HCT116 (cell line): ENCODE measurements at regions not wholly inside any gene's neighbourhood (a gene's known extent, or its start where the extent isn't known, plus 50 kb on each side); places are given as distances from the start of the nearest gene placed in this dataset.

Experiments
- ATAC-seq: fragments of 200-7000 bp; cut with Tn5 transposase; 2 replicates; pipeline ENCODE4 v1.9.1; 2020; ENCODE audit warnings: mild to moderate bottlenecking, moderate library complexity
- BruUV-seq: library from RNA; stranded (reverse); fragments of 400-500 nt; replicated peaks from 2 replicates; lab custom pipeline; 2021; lab: Mats Ljungman, UMichigan
- CTCF ChIA-PET: fragments of 300-600 bp; sonication (Branson Sonifier 250); formaldehyde crosslinking; loops from one replicate; lab custom pipeline; 2021; ENCODE audit warnings: antibody characterized with exemption; lab: Charles Lee
- POLR2A ChIA-PET: fragments of 300-600, 350-600 bp; sonication (Branson Sonifier 250); formaldehyde crosslinking; loops from one replicate; lab custom pipeline; 2021; ENCODE audit warnings: antibody characterized with exemption; lab: Charles Lee
- RAD21 ChIA-PET, 2 experiments: fragments of 300-600 bp; sonication (Branson Sonifier 250); formaldehyde crosslinking; loops; one replicate each; lab custom pipeline; 2023; ENCODE audit warnings: low total read pairs in 2 of 2; ENCODE audit not compliant: uncharacterized antibody in 2 of 2, unreplicated experiment in 2 of 2, low non-redundant PET in 1 of 2; lab: Charles Lee
- DNase-seq: peaks from one replicate; pipeline ENCODE4 v3.0.0-alpha.2; 2010; ENCODE audit warnings: low read depth, low spot score
- H2AFZ ChIP-seq: fragments of 200-600 bp; shearing (Covaris generic), sonication (generic); 2 replicates; pipeline ENCODE4 v1.6.1; 2017; ENCODE audit warnings: low read depth, mixed run types, mixed read lengths, antibody characterized with exemption, low read length; ENCODE audit not compliant: poor library complexity, severe bottlenecking
- H3K27ac ChIP-seq: 2 replicates; pipeline ENCODE4 v1.5.1; 2012; ENCODE audit warnings: low read depth, low read length
- H3K27me3 ChIP-seq: fragments of 200-600 bp; sonication (generic); 2 replicates; pipeline ENCODE4 v1.6.1; 2016; ENCODE audit warnings: mixed run types, low read length, mixed read lengths; ENCODE audit not compliant: insufficient read depth
- H3K36me3 ChIP-seq, 2 experiments: fragments of 200-500 bp in 1 of 2; fragments of 200-600 bp in 1 of 2; sonication (Bioruptor generic) in 1 of 2; sonication (generic) in 1 of 2; 2 replicates each; pipeline versions ENCODE4 v1.5.1 to v1.6.1; 2014 to 2016; ENCODE audit warnings: low read length in 2 of 2, inconsistent platforms in 1 of 2, mixed read lengths in 1 of 2, mixed run types in 1 of 2; ENCODE audit not compliant: insufficient read depth in 2 of 2, control insufficient read depth in 1 of 2
- H3K4me1 ChIP-seq, 2 experiments: fragments of 200-600 bp in 1 of 2; sonication (generic) in 1 of 2; 2 replicates each; pipeline versions ENCODE4 v1.5.1 to v1.6.1; 2012 to 2017; ENCODE audit warnings: low read length in 2 of 2, inconsistent platforms in 1 of 2, mild to moderate bottlenecking in 1 of 2, mixed read lengths in 1 of 2, mixed run types in 1 of 2, moderate library complexity in 1 of 2; ENCODE audit not compliant: insufficient read depth in 2 of 2, control insufficient read depth in 1 of 2
- H3K4me2 ChIP-seq: fragments of 200-600 bp; sonication (generic); 2 replicates; pipeline ENCODE4 v1.6.1; 2017; ENCODE audit warnings: mixed run types, low read length, mixed read lengths
- H3K4me3 ChIP-seq, 2 experiments: fragments of 200-600 bp in 1 of 2; sonication (generic) in 1 of 2; replicated peaks in 1 of 2; 2 replicates each; pipeline ENCODE4 v1.5.1; 2011 to 2016; ENCODE audit warnings: low read length in 2 of 2, control low read depth in 1 of 2, low read depth in 1 of 2, mild to moderate bottlenecking in 1 of 2, mixed read lengths in 1 of 2, mixed run types in 1 of 2
- H3K79me2 ChIP-seq: fragments of 200-600 bp; sonication (generic); 2 replicates; pipeline ENCODE4 v1.6.1; 2017; ENCODE audit warnings: mild to moderate bottlenecking, mixed run types, low read length, moderate library complexity, mixed read lengths; ENCODE audit not compliant: insufficient read depth
- H3K9ac ChIP-seq: fragments of 200-600 bp; sonication (generic); 2 replicates; pipeline ENCODE4 v1.6.1; 2016; ENCODE audit warnings: low read length, mixed read lengths
- H3K9me2 ChIP-seq: fragments of 200-600 bp; sonication (generic), shearing (Covaris generic); 2 replicates; pipeline ENCODE4 v1.6.1; 2017; ENCODE audit warnings: mixed run types, mild to moderate bottlenecking, moderate library complexity; ENCODE audit not compliant: insufficient read depth
- H3K9me3 ChIP-seq, 2 experiments: fragments of 200-500 bp in 1 of 2; fragments of 200-600 bp in 1 of 2; sonication (Bioruptor generic) in 1 of 2; sonication (generic) in 1 of 2; 2 replicates each; pipeline ENCODE4 v1.6.1; 2014 to 2017; ENCODE audit warnings: low read length in 2 of 2, mixed read lengths in 2 of 2, inconsistent platforms in 1 of 2, low read depth in 1 of 2, mild to moderate bottlenecking in 1 of 2, mixed run types in 1 of 2, moderate library complexity in 1 of 2; ENCODE audit not compliant: control insufficient read depth in 1 of 2, insufficient read depth in 1 of 2
- H4K20me1 ChIP-seq: fragments of 200-600 bp; sonication (generic), shearing (Covaris generic); 2 replicates; pipeline ENCODE4 v1.6.1; 2017; ENCODE audit warnings: mixed run types, mild to moderate bottlenecking, moderate library complexity; ENCODE audit not compliant: insufficient read depth
- ATF3 ChIP-seq: IDR thresholded peaks from 2 replicates; pipeline ENCODE4 v1.6.1; 2012
- CEBPB ChIP-seq: IDR thresholded peaks from 2 replicates; pipeline ENCODE4 v1.6.1; 2012; ENCODE audit warnings: low read depth
- EGR1 ChIP-seq: IDR thresholded peaks from 2 replicates; pipeline ENCODE4 v1.6.1; 2012; ENCODE audit warnings: low read depth
- ELF1 ChIP-seq: IDR thresholded peaks from 2 replicates; pipeline ENCODE4 v1.6.1; 2012; ENCODE audit warnings: low read depth, borderline replicate concordance
- EZH2 ChIP-seq: fragments of 200-600 bp; sonication (generic); IDR thresholded peaks from 2 replicates; pipeline ENCODE4 v1.6.1; 2017; ENCODE audit warnings: antibody characterized with exemption, mixed run types
- POLR2AphosphoS5 ChIP-seq: IDR thresholded peaks from 2 replicates; pipeline ENCODE4 v1.6.1; 2011; ENCODE audit warnings: mild to moderate bottlenecking, low read depth, low read length, moderate library complexity
- RAD21 ChIP-seq: IDR thresholded peaks from 2 replicates; pipeline ENCODE4 v1.6.1; 2012; ENCODE audit warnings: low read depth, mild to moderate bottlenecking
- REST ChIP-seq: IDR thresholded peaks from 2 replicates; pipeline ENCODE4 v1.6.1; 2012; ENCODE audit warnings: low read depth
- SIN3A ChIP-seq: IDR thresholded peaks from 2 replicates; pipeline ENCODE4 v1.6.1; 2012; ENCODE audit warnings: low read depth
- SP1 ChIP-seq: IDR thresholded peaks from 2 replicates; pipeline ENCODE4 v1.6.1; 2012; ENCODE audit warnings: low read depth
- SRF ChIP-seq: IDR thresholded peaks from 2 replicates; pipeline ENCODE4 v1.6.1; 2012; ENCODE audit warnings: low read depth
- YY1 ChIP-seq: IDR thresholded peaks from 2 replicates; pipeline ENCODE4 v1.6.1; 2011; ENCODE audit warnings: low read length, low read depth, moderate library complexity, mild to moderate bottlenecking; ENCODE audit not compliant: insufficient replicate concordance; ENCODE audit errors: extremely low read depth
- ZFX ChIP-seq: fragments of 450-650 bp; IDR thresholded peaks from 2 replicates; pipeline ENCODE4 v1.6.1; 2017
- ZNF274 ChIP-seq: fragments of 200-500 bp; sonication (Bioruptor generic); IDR thresholded peaks from 2 replicates; pipeline ENCODE4 v1.6.1; 2014; ENCODE audit warnings: mild to moderate bottlenecking, low read depth, low read length, inconsistent platforms
- intact Hi-C: fragments of 100-400 bp; cut with micrococcal nuclease; formaldehyde crosslinking; loops from 2 replicates; pipeline ENCODE4 v1.10.0; 2022

GRCh38 chr10:30738416-30738815 is 108.9 kb upstream of the LYZL2 start:
- RAD21 ChIA-PET: no interaction called here
- Histone ChIP-seq H3K9me3 (no peaks in the 10 kb centered on the region), H3K27me3 (no peaks in the 10 kb centered on the region), H3K4me1 (peaks cover 0 to 7% of the 10 kb centered on the region in 2 experiments; a peak in 2 of 4 replicates), H3K4me3 (no peak overlapping the region), H4K20me1 (no peaks in the 10 kb centered on the region), H3K4me2 (no peak overlapping the region), H3K9ac (no peak overlapping the region), H3K79me2 (no peaks in the 10 kb centered on the region), H3K36me3 (no peaks in the 10 kb centered on the region), H3K9me2 (no peaks in the 10 kb centered on the region), H2AFZ (no peak overlapping the region), H3K27ac (no peak overlapping the region)
- TF ChIP-seq SRF: no peak
- no peak for TF ChIP-seq ZNF274
- no peak for TF ChIP-seq ELF1
- no peak for TF ChIP-seq RAD21
- TF ChIP-seq EGR1: no peak
- TF ChIP-seq CEBPB: no peak
- no peak for TF ChIP-seq YY1
- TF ChIP-seq ZFX: no peak
- no peak for TF ChIP-seq POLR2AphosphoS5
- TF ChIP-seq REST: no peak
- TF ChIP-seq ATF3: no peak
- TF ChIP-seq SIN3A: no peak
- no peak for TF ChIP-seq EZH2
- no peak for TF ChIP-seq SP1
- POLR2A ChIA-PET: no interaction called here
- BruUV-seq: no TSS peak
- no peak for DNase-seq
- ATAC-seq: no peak
- CTCF ChIA-PET: no interaction called here
- intact Hi-C loops: no loop called here
